ENCODE measurements at regions not wholly inside any gene's neighbourhood (a gene's known extent, or its start where the extent isn't known, plus 50 kb on each side); places are given as distances from the start of the nearest gene placed in this dataset.
A peak's percentile ranks its signal among the peaks of the same experiment; 100 is the strongest.

DNA sequence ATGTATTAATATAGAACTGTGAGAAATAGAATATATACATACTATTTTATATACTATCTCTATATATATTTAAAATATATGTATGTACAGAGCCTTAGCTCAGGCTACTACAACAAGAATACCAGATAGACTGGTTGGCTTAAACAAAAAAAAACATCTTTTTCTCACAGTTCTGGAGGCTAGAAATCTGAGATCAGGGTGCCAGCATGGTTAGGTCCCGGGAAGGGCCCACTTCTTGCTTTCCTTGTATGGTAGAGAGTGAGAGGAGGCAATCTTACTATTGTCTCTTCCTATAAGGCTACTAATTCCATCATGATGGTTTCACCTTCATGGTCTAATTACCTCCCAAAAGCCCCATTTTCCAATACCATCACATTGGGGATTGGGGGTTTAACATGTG, 613.0 kb downstream of the ZNF608 start:
- Histone ChIP-seq H3K4me3 (ENCODE audit: low read depth, low read length) (no peak overlapping the region), H3K27me3 (ENCODE audit: control insufficient read depth, insufficient read depth, low read length) (no peaks in the 10 kb centered on the region), H3K4me1 (ENCODE audit: control insufficient read depth, insufficient read depth, low read length, poor library complexity, severe bottlenecking) (no peaks in the 10 kb centered on the region), H3K27ac (ENCODE audit: insufficient read depth, low read length, poor library complexity, severe bottlenecking) (no peak overlapping the region), H3K9me3 (ENCODE audit: control insufficient read depth in 2 of 2, low read length in 2 of 2) (no peaks in the 10 kb centered on the region), H3K36me3 (ENCODE audit: control insufficient read depth, insufficient read depth, low read length) (no peaks in the 10 kb centered on the region)
- Mint-ChIP-seq H3K36me3 (no peaks in the 10 kb centered on the region), H3K9me3 (no peaks in the 10 kb centered on the region), H3K27ac (peak overlapping the region in 1 of 3 donors; percentile 74), H3K4me1 (no peaks in the 10 kb centered on the region), H3K4me3 (no peak overlapping the region), H3K27me3 (no peaks in the 10 kb centered on the region)
- no peak for DNase-seq
- ATAC-seq (ENCODE audit: low read depth in 2 of 2) = no peak

DNA sequence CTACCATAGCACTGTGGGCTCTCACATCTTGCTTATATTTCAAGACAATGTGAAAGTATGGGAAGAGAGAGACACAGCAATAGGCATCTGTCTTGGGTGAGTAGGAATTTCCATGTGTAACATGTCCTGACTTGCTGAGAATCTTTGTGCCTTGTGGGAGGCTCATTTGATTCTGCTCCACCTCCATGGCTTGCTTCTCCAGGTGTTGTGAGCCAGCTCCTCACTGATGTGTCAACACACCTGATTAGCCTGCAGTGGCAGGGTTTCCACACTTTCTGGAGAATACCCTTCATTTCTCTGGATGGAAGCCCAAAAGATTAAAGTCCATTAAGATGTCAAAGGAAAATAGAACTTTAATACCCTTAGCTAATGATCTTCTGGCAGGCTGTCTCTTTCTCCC, 613.6 kb downstream of the ZNF608 start:
- Mint-ChIP-seq H3K27me3 (no peaks in the 10 kb centered on the region), H3K36me3 (no peaks in the 10 kb centered on the region), H3K27ac (no peak overlapping the region), H3K9me3 (peaks cover 0 to 3% (median 0%) of the 10 kb centered on the region in 7 donors), H3K4me1 (no peaks in the 10 kb centered on the region), H3K4me3 (no peak overlapping the region)
- H3K27ac ChIP-seq (ENCODE audit: insufficient read depth, low read length, poor library complexity, severe bottlenecking) = no peak overlapping the region
- H3K36me3 ChIP-seq (ENCODE audit: control insufficient read depth, insufficient read depth, low read length) = no peaks in the 10 kb centered on the region
- no peaks in the 10 kb centered on the region for H3K4me1 ChIP-seq (ENCODE audit: control insufficient read depth, insufficient read depth, low read length, poor library complexity, severe bottlenecking)
- H3K9me3 ChIP-seq (ENCODE audit: control insufficient read depth in 2 of 2, low read length in 2 of 2) = no peaks in the 10 kb centered on the region
- H3K4me3 ChIP-seq (ENCODE audit: low read depth, low read length) = no peak overlapping the region
- no peaks in the 10 kb centered on the region for H3K27me3 ChIP-seq (ENCODE audit: control insufficient read depth, insufficient read depth, low read length)
- DNase-seq = no peak
- no peak for ATAC-seq (ENCODE audit: low read depth in 2 of 2)

DNA sequence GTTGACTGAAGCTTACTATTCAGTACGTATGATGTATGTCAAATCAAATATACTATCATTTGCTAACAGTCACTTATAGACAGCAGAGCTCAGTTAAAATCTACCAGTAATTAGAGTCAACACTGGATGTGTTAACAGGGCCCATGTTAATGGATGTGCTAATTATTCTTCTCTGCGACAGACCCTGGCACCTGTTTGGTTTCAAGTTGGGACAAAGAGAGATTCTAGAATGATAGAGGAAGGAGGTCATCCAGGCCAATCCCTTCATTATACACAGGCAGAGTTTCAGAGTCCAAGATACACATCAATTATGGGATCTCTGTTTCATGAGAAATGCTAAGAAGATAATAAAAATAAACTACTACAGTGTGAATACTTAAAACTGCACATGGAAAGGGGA, 615.0 kb downstream of the ZNF608 start:
- Histone ChIP-seq H3K9me3 (ENCODE audit: control insufficient read depth in 2 of 2, low read length in 2 of 2) (no peaks in the 10 kb centered on the region), H3K4me3 (ENCODE audit: low read depth, low read length) (no peak overlapping the region), H3K27ac (ENCODE audit: insufficient read depth, low read length, poor library complexity, severe bottlenecking) (no peak overlapping the region), H3K4me1 (ENCODE audit: control insufficient read depth, insufficient read depth, low read length, poor library complexity, severe bottlenecking) (no peaks in the 10 kb centered on the region), H3K36me3 (ENCODE audit: control insufficient read depth, insufficient read depth, low read length) (no peaks in the 10 kb centered on the region), H3K27me3 (ENCODE audit: control insufficient read depth, insufficient read depth, low read length) (no peaks in the 10 kb centered on the region)
- Mint-ChIP-seq H3K4me3 (no peak overlapping the region), H3K36me3 (no peaks in the 10 kb centered on the region), H3K9me3 (peaks cover 0 to 3% (median 0%) of the 10 kb centered on the region in 7 donors), H3K4me1 (no peaks in the 10 kb centered on the region), H3K27ac (no peak overlapping the region), H3K27me3 (no peaks in the 10 kb centered on the region)
- no peak for ATAC-seq (ENCODE audit: low read depth in 2 of 2)
- no peak for DNase-seq

DNA sequence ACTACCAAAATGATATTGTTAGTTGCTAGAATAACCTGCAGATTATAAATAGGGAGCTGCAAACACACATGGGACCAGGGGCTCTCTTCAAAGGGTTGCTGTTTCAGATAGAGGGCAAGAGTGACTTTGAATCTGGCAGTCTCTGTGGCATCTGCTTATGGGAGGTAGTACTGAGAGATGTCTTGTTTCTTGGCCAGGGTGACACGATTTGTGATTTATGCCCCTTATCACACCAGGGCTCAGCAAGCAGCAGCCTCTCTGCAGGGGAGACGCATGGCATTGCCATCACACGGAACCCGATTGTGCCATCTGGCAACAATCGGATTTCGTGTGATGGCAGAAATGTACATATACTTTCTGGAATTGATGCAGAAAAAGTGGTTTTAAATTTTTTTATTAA, 615.6 kb downstream of the ZNF608 start:
- no peaks in the 10 kb centered on the region for H3K4me1 Mint-ChIP-seq
- no peaks in the 10 kb centered on the region for H3K27me3 ChIP-seq (ENCODE audit: control insufficient read depth, insufficient read depth, low read length)
- H3K9me3 ChIP-seq (ENCODE audit: control insufficient read depth in 2 of 2, low read length in 2 of 2) = no peaks in the 10 kb centered on the region
- no peak overlapping the region for H3K4me3 Mint-ChIP-seq
- DNase-seq = no peak
- H3K27ac Mint-ChIP-seq = no peak overlapping the region
- peaks cover 0 to 4% (median 0%) of the 10 kb centered on the region in 7 donors for H3K9me3 Mint-ChIP-seq
- no peaks in the 10 kb centered on the region for H3K36me3 ChIP-seq (ENCODE audit: control insufficient read depth, insufficient read depth, low read length)
- no peak for ATAC-seq (ENCODE audit: low read depth in 2 of 2)
- H3K4me1 ChIP-seq (ENCODE audit: control insufficient read depth, insufficient read depth, low read length, poor library complexity, severe bottlenecking) = no peaks in the 10 kb centered on the region
- no peaks in the 10 kb centered on the region for H3K27me3 Mint-ChIP-seq
- H3K36me3 Mint-ChIP-seq = no peaks in the 10 kb centered on the region
- H3K27ac ChIP-seq (ENCODE audit: insufficient read depth, low read length, poor library complexity, severe bottlenecking) = no peak overlapping the region
- no peak overlapping the region for H3K4me3 ChIP-seq (ENCODE audit: low read depth, low read length)

DNA sequence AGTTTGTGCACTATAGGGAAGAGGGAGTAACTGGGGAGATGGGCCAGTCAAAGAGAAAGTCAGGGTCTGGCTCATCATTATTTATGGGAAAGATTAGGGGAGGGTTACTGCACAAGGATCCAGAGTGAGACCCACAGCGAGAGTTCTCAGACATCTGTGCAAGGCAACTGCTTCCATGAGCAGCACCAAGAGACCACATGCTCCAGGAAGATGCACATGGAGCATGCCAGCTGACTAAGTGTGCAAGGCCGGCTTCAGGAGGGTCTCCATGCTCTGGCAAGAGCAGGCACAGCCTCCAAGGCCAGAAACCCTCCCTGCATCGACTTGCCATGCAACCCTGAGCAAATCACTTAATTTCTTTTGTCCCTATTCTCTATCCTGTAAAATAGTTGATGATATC, 616.9 kb downstream of the CSNK1G3 start:
- DNase-seq = no peak
- Mint-ChIP-seq H3K27ac (no peak overlapping the region), H3K4me1 (no peaks in the 10 kb centered on the region), H3K27me3 (no peaks in the 10 kb centered on the region), H3K4me3 (peak overlapping the region in 1 of 4 donors; percentile 52), H3K36me3 (no peaks in the 10 kb centered on the region), H3K9me3 (peaks cover 0 to 5% (median 0%) of the 10 kb centered on the region in 7 donors)
- no peaks in the 10 kb centered on the region for H3K27me3 ChIP-seq (ENCODE audit: control insufficient read depth, insufficient read depth, low read length)
- H3K9me3 ChIP-seq (ENCODE audit: control insufficient read depth in 2 of 2, low read length in 2 of 2) = no peaks in the 10 kb centered on the region
- no peak for ATAC-seq (ENCODE audit: low read depth in 2 of 2)
- no peaks in the 10 kb centered on the region for H3K36me3 ChIP-seq (ENCODE audit: control insufficient read depth, insufficient read depth, low read length)
- no peaks in the 10 kb centered on the region for H3K4me1 ChIP-seq (ENCODE audit: control insufficient read depth, insufficient read depth, low read length, poor library complexity, severe bottlenecking)
- H3K4me3 ChIP-seq (ENCODE audit: low read depth, low read length) = no peak overlapping the region
- H3K27ac ChIP-seq (ENCODE audit: insufficient read depth, low read length, poor library complexity, severe bottlenecking) = no peak overlapping the region

DNA sequence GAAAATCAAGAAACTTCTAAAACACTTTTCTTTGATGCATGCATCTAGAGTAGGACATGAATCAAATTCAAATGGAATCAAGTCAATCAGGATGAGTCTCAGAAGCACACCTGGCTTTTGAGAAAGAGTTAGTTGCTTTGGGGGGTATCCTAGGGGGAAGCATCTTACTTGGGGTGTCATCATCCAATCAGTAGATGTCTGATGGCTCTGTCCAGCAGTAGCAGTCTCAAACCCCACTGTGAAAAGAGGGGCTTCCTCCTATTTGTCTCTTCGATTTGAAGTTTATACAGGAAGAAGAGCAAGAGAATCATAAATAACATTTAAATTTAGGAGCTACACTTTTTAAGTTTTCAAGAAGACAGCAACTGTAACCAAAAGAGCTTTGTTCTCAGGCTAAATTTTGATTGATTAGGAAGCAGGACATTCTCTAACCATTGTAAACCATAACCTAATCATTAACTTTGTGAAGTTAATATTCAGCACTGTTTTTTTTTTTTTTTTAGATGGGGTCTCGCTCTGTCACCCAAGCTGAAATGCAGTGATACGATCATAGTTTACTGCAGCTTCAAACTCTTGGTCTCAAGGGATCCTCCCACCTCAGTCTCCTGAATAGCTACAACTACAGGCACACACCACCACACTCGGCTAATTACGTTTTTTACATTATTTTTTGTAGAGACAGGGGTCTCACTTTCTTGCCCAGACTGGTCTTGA, 614.7 kb downstream of the CSNK1G3 start:
- H3K4me3 Mint-ChIP-seq = no peak overlapping the region
- no peaks in the 10 kb centered on the region for H3K27me3 ChIP-seq (ENCODE audit: control insufficient read depth, insufficient read depth, low read length)
- H3K27ac Mint-ChIP-seq = no peak overlapping the region
- no peaks in the 10 kb centered on the region for H3K27me3 Mint-ChIP-seq
- H3K36me3 Mint-ChIP-seq = no peaks in the 10 kb centered on the region
- ATAC-seq (ENCODE audit: low read depth in 2 of 2) = no peak
- no peaks in the 10 kb centered on the region for H3K4me1 ChIP-seq (ENCODE audit: control insufficient read depth, insufficient read depth, low read length, poor library complexity, severe bottlenecking)
- no peaks in the 10 kb centered on the region for H3K9me3 ChIP-seq (ENCODE audit: control insufficient read depth in 2 of 2, low read length in 2 of 2)
- H3K27ac ChIP-seq (ENCODE audit: insufficient read depth, low read length, poor library complexity, severe bottlenecking) = no peak overlapping the region
- peaks cover 0 to 5% (median 0%) of the 10 kb centered on the region in 7 donors for H3K9me3 Mint-ChIP-seq
- no peaks in the 10 kb centered on the region for H3K36me3 ChIP-seq (ENCODE audit: control insufficient read depth, insufficient read depth, low read length)
- no peak for DNase-seq
- H3K4me3 ChIP-seq (ENCODE audit: low read depth, low read length) = no peak overlapping the region
- no peaks in the 10 kb centered on the region for H3K4me1 Mint-ChIP-seq

DNA sequence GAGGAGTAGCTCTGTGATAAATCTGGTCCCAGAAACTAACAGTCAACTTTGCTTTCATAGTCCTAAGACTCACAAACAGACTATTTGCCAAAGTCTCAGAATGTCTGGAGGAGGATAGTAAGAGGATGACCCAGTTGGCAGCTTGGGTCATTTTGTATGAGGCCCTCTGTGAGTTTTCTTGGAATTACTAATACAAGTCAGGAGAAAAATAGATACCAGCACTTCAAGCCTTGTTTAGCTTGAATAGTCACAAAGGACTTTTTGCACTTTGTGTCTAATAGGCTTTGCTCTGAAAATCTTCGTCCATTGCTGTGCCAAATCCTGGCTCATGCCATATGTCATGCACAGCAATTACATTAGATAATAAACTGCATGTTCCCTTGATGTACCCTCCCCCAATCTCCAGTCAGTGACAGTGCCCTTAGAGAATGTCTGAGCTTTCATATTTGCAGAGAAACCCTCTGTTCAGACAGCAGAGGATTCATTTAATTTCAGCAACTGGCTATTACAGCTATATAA, 612.8 kb downstream of the CSNK1G3 start:
- no peak overlapping the region for H3K4me3 Mint-ChIP-seq
- ATAC-seq (ENCODE audit: low read depth in 2 of 2) (no peak), DNase-seq (no peak)

DNA sequence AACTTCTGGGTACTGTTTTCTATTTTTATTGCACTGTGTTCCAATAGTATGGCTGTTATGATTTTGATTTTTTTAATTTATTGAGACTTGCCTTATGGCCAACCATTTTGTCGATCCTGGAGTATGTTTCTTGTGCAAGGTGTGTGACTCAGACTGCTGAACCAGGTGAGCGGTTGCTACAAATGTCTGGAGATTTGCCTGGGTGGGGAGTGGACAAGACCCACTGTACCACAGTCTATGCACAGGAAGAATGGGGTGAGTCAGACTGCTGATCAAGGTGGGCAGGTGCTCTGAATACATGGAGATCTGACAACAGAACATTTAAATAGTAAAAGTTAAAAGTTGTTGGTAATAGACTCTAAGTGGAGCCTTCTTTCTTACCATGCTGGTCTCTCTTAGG, 609.2 kb downstream of the CSNK1G3 start:
- Histone ChIP-seq H3K9me3 (ENCODE audit: control insufficient read depth in 2 of 2, low read length in 2 of 2) (no peaks in the 10 kb centered on the region), H3K27ac (ENCODE audit: insufficient read depth, low read length, poor library complexity, severe bottlenecking) (no peak overlapping the region), H3K27me3 (ENCODE audit: control insufficient read depth, insufficient read depth, low read length) (no peaks in the 10 kb centered on the region), H3K4me1 (ENCODE audit: control insufficient read depth, insufficient read depth, low read length, poor library complexity, severe bottlenecking) (no peaks in the 10 kb centered on the region), H3K36me3 (ENCODE audit: control insufficient read depth, insufficient read depth, low read length) (no peaks in the 10 kb centered on the region), H3K4me3 (ENCODE audit: low read depth, low read length) (no peak overlapping the region)
- H3K4me3 Mint-ChIP-seq = no peak overlapping the region
- no peak for ATAC-seq (ENCODE audit: low read depth in 2 of 2)
- no peaks in the 10 kb centered on the region for H3K36me3 Mint-ChIP-seq
- H3K27me3 Mint-ChIP-seq = no peaks in the 10 kb centered on the region
- no peak overlapping the region for H3K27ac Mint-ChIP-seq
- peaks cover 0 to 11% (median 4%) of the 10 kb centered on the region in 7 donors for H3K9me3 Mint-ChIP-seq
- H3K4me1 Mint-ChIP-seq = no peaks in the 10 kb centered on the region
- no peak for DNase-seq

More for the DNA sequence above, 612.8 kb downstream of the CSNK1G3 start:
- Mint-ChIP-seq H3K4me1 (no peaks in the 10 kb centered on the region), H3K36me3 (no peaks in the 10 kb centered on the region), H3K27me3 (no peaks in the 10 kb centered on the region), H3K27ac (no peak overlapping the region), H3K9me3 (peaks cover 0 to 9% (median 0%) of the 10 kb centered on the region in 7 donors)
- Histone ChIP-seq H3K36me3 (ENCODE audit: control insufficient read depth, insufficient read depth, low read length) (no peaks in the 10 kb centered on the region), H3K9me3 (ENCODE audit: control insufficient read depth in 2 of 2, low read length in 2 of 2) (no peaks in the 10 kb centered on the region), H3K4me1 (ENCODE audit: control insufficient read depth, insufficient read depth, low read length, poor library complexity, severe bottlenecking) (no peaks in the 10 kb centered on the region), H3K4me3 (ENCODE audit: low read depth, low read length) (no peak overlapping the region), H3K27me3 (ENCODE audit: control insufficient read depth, insufficient read depth, low read length) (no peaks in the 10 kb centered on the region), H3K27ac (ENCODE audit: insufficient read depth, low read length, poor library complexity, severe bottlenecking) (no peak overlapping the region)
